ENCODE measurements at regions not wholly inside any gene's neighbourhood (a gene's known extent, or its start where the extent isn't known, plus 50 kb on each side); places are given as distances from the start of the nearest gene placed in this dataset.
"Not testable (repeated sequence)": the region's sequence is repeated elsewhere in the genome, so short reads cannot be mapped to it uniquely, and the experiment has no call there.

GRCh38 chr5:100479079-100479688, 56.0 kb upstream of the FAM174A start:
- peak; percentile 51 for DNase-seq

DNA sequence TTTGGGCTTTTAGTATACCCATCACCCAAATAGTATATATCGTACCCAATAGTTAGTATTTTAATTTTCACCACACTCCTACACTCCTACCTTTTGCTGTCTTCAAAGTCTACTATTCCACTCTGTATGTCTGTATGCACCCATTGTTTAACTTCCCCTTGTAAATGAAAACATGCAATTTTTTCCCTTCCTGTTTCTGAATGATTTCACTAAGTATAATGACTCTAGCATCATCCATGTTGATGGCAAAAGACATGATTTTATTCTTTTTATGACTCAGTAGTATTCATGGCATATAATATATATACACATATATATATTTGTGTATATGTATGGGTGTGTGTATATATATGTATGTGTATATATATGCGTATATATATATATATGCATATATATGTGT, 63.1 kb upstream of the FAM174A start:
- no peak for DNase-seq

DNA sequence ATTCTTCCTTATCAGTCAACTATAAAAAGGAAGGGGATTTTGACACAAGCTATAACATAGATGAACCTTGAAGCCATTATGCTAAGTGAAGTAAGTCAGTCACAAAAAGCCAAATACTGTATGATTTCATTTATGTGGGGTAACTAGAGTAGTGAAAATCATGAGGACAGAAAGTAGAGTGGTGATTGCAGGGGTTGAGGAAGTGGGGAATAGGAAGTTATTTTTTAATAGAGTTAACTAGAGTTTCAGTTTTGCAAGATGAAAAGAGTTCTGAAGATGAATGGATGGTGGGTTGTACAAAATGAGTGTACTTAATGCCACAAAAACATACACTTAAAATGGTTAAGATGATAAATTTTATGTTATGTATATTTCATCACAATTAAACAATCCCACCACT, 65.4 kb upstream of the FAM174A start:
- DNase-seq, result no peak

- no peak for DNase-seq
These were observed 70.8 kb upstream of the FAM174A start for GRCh38 chr5:100464418-100464817.

DNA sequence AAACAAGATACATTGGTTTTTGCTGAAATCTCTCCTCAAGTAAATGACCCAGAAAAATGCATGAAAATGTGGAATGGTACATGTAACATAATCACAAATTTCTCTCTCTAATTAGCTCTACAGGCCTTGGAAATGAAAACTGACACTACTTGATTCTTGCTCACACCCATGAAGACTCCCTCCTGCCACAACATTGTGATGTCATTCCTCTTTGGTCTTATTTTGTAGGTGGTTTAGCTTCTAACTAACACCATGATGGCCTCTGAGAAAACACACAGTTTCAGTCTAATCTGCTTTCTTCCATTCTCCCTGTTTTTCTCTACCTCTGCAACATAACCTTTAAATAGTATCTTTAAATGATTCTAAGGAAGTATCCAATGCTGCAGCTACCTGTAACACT, 78.6 kb upstream of the FAM174A start:
- no peak for DNase-seq

- DNase-seq, result no peak
These were observed 83.0 kb upstream of the FAM174A start for GRCh38 chr5:100452126-100452525.

DNA sequence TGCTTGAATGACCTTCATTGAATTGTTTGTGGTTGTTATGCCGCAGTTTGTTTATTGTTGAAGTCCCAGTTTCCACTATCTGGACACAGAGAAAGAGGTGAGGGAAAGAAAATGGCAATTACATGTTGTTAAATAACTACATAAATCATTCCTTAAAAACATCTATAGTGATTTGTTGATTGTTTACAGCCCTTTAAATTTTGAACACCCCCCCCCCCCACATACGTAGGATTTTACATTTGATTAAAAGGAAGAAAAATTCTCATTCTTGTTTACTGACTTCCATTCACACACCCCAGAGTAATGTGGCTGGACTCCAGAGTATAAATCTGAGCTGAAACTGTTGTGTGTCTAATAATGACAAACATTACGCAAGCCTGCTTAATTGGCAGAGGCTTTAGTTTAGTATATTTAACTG, 87.1 kb upstream of the FAM174A start:
- DNase-seq, result no peak

GRCh38 chr5:100446879-100447430, 88.2 kb upstream of the FAM174A start:
- DNase-seq, result no peak

DNA sequence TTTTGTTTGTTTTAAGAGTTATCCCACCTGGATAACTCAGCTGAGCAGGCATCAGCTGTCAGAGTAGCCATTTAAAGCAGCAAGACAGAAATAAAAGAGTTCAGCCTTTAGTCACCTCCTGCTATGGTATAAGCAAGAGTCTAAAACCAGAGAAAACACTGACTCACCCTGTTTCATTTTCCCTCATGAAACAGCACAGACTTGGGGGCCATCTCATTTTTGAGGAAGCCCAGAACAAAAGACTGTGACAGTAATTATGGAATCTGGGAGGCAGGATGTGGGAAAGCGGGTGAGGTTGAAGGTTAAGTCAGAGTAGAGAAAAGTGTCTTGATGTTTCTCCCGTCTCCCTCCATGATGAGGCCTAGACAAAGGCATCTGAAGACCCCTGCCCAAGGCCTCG, 90.2 kb upstream of the FAM174A start:
- DNase-seq, result no peak

GRCh38 chr5:100434815-100435214, 100.4 kb upstream of the FAM174A start:
- DNase-seq, result no peak

GRCh38 chr5:100432741-100433140, 102.4 kb upstream of the FAM174A start:
- DNase-seq, result no peak

DNA sequence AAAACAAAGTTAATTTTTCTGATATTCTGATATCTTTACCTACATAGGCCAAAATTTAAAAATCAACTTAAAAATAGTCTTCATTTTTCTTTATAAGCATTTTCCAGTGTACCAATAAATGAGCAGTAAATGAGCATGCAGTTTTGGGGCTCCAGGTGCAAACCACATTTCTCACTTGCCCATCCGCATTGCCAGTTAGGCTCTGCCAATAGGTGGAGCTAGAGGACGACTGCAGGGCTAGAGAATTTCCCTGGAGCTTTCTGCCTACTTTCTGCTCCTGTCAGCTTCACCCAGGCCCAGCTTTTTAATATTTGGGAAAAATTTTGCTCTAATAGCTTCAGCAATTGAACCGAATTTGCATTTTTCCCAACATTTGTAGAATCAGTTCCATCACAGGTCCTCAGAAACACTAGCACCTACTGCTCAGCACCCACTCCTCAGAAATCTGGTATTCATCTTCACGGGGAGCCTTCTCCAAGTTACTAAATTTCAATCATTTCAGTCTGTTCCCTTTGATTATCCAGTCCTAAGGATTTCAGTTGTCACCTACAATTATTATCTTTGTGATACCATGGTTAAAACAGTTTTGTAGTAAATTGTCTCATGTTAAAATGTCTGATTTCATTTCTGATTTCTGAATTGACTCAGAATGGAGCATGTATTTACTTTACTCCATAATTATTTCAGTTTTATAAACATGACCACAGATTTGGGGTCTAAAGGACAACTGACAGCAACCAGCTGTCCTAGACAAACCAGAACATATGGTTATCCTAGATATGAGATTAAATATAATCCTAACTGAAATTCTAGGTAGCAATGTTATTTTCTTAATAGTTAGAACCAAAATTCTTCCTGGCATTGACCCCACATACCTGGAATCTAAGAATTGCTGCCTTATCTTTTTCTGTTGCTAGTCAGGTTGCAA, 104.6 kb upstream of the FAM174A start:
- DNase-seq, result no peak

DNA sequence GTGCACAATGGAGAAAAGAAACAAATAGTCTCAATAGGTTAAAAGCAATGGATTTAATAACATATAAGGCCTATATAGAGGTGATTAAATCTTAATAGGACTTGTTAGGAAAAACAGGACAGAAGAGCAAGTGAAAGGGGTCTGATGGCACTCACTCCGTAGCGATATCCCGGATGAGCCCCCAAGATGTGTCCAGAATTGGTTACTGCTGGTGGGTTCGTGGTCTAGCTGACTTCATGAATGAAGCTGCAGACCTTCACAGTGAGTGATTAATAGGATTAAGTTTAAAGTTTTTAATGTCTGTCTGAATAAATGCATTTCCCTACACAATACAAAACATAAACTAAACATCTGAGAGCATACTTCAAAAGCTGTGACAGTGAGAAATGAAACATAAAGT, 110.4 kb upstream of the FAM174A start:
- DNase-seq, result no peak

DNA sequence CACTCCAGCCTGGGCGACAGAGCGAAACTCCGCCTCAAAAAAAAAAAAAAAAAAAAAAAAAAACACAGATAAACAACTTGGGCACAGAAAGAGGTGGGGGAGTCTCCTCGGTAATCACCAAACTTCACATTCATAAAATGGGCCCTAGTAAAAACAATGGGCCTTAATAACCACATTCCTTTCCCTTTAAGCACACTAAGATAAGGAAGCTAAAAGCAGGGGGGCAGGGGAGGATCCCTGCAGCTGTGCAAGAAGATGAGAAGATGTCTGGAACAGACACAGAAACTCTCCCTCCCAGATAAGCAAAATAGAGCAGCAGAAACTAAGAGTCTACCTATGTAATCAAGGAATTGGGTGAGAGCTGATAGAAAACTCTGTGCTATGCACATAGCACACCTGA, 111.2 kb upstream of the FAM174A start:
- DNase-seq, result no peak

- no peak for DNase-seq
These were observed 111.8 kb upstream of the FAM174A start for GRCh38 chr5:100423330-100423729.

DNA sequence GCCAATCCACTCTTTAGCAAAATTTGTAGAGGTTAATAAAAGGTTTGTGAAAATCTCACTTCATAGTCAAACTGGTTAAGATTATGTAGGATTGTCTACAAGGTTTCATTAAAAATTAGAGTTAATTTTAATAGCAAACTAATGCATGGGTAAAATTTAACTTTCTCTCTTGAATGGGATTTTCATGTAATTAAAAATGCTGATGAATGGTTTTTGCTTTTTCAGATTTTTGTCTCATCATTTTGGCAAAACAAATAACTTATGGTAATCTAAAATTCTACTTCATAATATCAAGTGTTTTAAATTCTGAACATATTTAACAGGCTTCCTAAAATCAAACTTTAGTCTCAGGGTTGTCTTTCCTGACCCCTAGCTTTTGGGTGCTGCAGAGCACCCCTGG, 113.8 kb upstream of the FAM174A start:
- no peak for DNase-seq

- DNase-seq, result no peak
These were observed 116.9 kb upstream of the FAM174A start for GRCh38 chr5:100418231-100418630.

DNA sequence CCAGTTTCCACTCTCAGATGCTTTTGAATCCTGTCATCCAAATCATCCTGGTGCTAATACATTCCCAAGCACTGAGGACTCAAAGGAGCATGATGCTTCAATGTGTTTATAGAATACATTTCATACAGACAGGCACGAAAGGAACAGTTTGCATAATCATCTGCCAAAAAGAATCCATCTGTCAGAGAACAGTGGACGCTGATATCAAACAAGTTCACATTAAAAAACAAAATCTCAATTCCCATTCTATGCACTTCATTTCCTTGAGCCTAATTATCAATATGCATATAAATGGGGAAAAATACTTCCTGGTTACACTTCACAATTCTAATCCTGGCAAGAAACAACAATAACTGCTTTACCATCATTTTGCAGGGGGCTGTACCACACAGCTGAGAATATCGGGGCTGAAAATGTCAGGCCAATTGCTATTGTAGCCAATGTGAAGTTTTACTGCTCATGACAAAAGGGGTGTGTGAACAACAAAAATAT, 125.5 kb upstream of the FAM174A start:
- DNase-seq, result no peak

- no peak for DNase-seq
These were observed 128.1 kb upstream of the FAM174A start for GRCh38 chr5:100407053-100407452.

GRCh38 chr5:100406640-100407039, 128.5 kb upstream of the FAM174A start:
- no peak for DNase-seq

GRCh38 chr5:100402071-100402470, 133.1 kb upstream of the FAM174A start:
- no peak for DNase-seq

GRCh38 chr5:100401149-100401548, 134.0 kb upstream of the FAM174A start:
- no peak for DNase-seq

DNA sequence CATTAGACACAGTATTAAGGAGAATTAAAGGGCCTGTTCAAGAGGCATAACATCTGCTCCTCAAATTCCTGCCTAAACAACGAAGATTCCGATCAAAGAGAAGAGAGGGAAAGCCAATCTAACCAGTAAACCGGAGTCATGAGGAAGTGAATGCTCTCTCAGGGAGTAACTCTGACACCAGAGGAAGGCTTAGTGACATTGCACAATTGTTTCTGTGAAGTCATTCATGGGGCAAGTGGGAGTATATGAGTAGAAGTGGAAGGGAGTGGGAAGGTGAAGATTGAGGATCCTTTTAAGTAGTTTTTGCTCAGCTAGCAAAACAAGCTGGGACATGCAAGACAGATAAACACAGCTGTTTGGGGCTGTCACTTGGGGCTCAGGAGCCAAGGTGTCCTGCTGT, 136.4 kb upstream of the FAM174A start:
- DNase-seq, result not testable (repeated sequence)

GRCh38 chr5:100379254-100379858, 155.8 kb upstream of the FAM174A start:
- not testable (repeated sequence) for DNase-seq

All from SHP77 treated with DMSO at 0.1 percent for 48 hours (cell line).